ENCODE measurements at regions not wholly inside any gene's neighbourhood (a gene's known extent, or its start where the extent isn't known, plus 50 kb on each side); places are given as distances from the start of the nearest gene placed in this dataset.
A peak's percentile ranks its signal among the peaks of the same experiment; 100 is the strongest.

DNA sequence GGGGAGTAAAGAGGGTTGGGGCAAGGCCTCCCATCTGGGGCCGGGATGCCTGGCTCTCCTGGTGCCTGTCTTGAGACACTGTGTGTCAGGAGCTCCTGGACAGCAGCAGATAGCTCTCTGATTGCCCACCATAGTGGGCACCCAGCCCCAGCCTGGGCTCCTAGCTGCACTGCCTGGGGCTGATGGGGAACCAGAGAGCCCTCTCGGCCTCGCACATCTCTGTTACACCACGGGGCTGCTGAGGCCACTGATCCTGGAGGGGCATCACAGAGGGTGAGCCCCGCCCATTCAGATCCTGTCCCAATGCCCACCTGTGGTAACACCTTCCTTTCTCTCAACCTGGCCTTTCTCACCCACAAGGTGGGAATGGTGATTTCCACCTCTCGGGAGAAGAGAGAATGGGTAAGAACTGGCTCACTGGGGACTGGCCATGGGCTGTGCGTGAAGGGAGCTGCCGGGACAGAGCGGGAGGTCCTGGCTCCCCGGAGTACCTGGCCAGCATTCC is 135.9 kb downstream of the URI1 start:
- peaks cover 0 to 3% of the 10 kb centered on the region in 2 donors for H3K9me3 ChIP-seq
- H3K36me3 ChIP-seq = no peaks in the 10 kb centered on the region
- H3K27ac ChIP-seq = no peak overlapping the region
- 79 to 86% (median 86%) methylated on average over 10 of the region's 10 CpGs for WGBS, 3 donors
- TF ChIP-seq, protein P1, sequence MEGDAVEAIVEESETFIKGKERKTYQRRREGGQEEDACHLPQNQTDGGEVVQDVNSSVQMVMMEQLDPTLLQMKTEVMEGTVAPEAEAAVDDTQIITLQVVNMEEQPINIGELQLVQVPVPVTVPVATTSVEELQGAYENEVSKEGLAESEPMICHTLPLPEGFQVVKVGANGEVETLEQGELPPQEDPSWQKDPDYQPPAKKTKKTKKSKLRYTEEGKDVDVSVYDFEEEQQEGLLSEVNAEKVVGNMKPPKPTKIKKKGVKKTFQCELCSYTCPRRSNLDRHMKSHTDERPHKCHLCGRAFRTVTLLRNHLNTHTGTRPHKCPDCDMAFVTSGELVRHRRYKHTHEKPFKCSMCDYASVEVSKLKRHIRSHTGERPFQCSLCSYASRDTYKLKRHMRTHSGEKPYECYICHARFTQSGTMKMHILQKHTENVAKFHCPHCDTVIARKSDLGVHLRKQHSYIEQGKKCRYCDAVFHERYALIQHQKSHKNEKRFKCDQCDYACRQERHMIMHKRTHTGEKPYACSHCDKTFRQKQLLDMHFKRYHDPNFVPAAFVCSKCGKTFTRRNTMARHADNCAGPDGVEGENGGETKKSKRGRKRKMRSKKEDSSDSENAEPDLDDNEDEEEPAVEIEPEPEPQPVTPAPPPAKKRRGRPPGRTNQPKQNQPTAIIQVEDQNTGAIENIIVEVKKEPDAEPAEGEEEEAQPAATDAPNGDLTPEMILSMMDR (IDR thresholded peaks at IDR 0.05) = no peak
- TF ChIP-seq POLR2A (IDR thresholded peaks at IDR 0.05) (no peak), EP300 (IDR thresholded peaks at IDR 0.05) (no peak)
- H3K4me3 ChIP-seq = no peak overlapping the region
- intact Hi-C loops (cut with DNase I) = no loop called here
- peak in 1 of 5 donors; percentile 15 for DNase-seq
- H3K4me1 ChIP-seq (ENCODE audit: insufficient read depth) = no peaks in the 10 kb centered on the region
- H3K27me3 ChIP-seq = no peaks in the 10 kb centered on the region

DNA sequence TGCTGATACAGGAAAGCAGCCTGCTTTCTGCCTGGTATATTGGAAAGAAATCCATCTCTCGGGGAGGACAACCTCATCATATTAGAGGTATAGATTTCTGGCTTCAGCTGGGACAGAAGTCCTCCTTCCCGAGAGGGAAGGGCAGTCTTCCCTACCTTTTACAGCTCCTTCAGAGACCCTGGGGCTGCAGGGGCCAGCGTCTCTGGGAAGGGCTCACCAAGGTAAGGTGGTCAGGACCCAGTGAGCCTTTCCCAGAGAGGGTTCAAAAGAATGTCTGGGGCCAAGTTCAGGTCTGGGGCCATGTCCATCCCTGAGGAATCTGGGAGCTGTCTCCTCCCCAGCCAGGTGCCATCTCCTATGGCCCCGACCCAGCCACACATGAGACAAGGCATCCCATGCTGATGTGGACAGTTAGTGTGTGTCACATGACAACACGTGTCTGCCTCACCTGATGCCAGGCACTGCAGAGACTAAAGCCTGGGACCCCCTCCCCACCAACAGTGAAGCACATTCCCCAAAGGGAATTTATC is 136.4 kb downstream of the URI1 start:
- 76 to 89% (median 82%) methylated on average over 5 of the region's 5 CpGs for WGBS, 3 donors
- peaks cover 0 to 3% of the 10 kb centered on the region in 2 donors for H3K9me3 ChIP-seq
- H3K27me3 ChIP-seq = no peaks in the 10 kb centered on the region
- intact Hi-C loops (cut with DNase I) = no loop called here
- H3K27ac ChIP-seq = no peak overlapping the region
- no peaks in the 10 kb centered on the region for H3K36me3 ChIP-seq
- no peaks in the 10 kb centered on the region for H3K4me1 ChIP-seq (ENCODE audit: insufficient read depth)
- peak in 1 of 5 donors; percentile 1 for DNase-seq
- TF ChIP-seq EP300 (IDR thresholded peaks at IDR 0.05) = no peak
- TF ChIP-seq, protein P1 (IDR thresholded peaks at IDR 0.05) = no peak
- TF ChIP-seq POLR2A (IDR thresholded peaks at IDR 0.05) = no peak
- H3K4me3 ChIP-seq = no peak overlapping the region

DNA sequence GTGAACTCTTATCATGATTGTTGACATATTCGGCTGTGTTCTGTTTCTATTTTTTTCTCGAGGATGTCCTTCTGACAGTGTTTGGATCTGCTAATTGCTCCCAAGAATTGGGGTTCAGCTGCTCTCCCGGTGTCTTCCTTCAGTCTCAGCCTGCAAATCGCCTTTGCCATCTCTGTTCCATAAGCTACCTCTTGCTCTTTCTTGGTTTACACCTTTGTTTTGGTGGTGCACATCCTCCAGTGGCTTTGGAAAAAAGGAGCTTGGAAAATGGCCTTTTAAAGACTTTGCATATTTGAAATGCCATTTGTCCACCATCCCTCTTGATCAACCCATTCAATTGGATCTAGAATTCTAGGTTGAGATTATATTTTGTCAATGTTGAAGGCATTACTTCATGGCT is 137.2 kb downstream of the URI1 start:
- H3K4me3 ChIP-seq = no peak overlapping the region
- no peaks in the 10 kb centered on the region for H3K4me1 ChIP-seq (ENCODE audit: insufficient read depth)
- intact Hi-C loops (cut with DNase I) = no loop called here
- no peak for DNase-seq
- H3K27me3 ChIP-seq = no peaks in the 10 kb centered on the region
- no peak overlapping the region for H3K27ac ChIP-seq
- 69 to 82% (median 70%) methylated on average over 4 of the region's 4 CpGs for WGBS, 3 donors
- TF ChIP-seq POLR2A (IDR thresholded peaks at IDR 0.05) = no peak
- no peak for TF ChIP-seq EP300 (IDR thresholded peaks at IDR 0.05)
- TF ChIP-seq, protein P1 (IDR thresholded peaks at IDR 0.05) = no peak
- H3K36me3 ChIP-seq = no peaks in the 10 kb centered on the region
- peaks cover 0 to 3% of the 10 kb centered on the region in 2 donors for H3K9me3 ChIP-seq

DNA sequence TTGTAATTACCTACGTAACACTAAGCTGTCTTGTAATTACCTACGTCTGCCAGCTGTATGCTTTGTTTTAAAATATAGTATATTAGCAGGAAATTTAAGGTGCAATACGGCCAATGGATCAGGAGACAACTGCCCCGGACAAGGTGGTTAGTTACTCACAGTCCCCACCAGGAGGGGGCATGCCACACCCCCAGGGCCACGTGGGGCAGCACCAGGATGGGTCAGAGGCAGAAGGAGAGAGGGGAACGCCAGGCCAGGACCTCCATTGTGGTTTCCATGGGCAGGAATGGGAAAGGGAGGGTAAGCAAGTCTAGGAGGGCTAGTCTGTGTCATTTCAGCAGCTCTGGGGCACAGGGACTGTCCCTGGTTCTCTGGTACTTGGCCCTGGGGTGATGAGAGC is 140.1 kb downstream of the URI1 start:
- 84 to 86% (median 86%) methylated on average over 6 of the region's 6 CpGs for WGBS, 3 donors
- Histone ChIP-seq H3K27me3 (no peaks in the 10 kb centered on the region), H3K4me3 (no peak overlapping the region), H3K36me3 (no peaks in the 10 kb centered on the region), H3K9me3 (peaks cover 0 to 3% of the 10 kb centered on the region in 2 donors), H3K4me1 (ENCODE audit: insufficient read depth) (peaks cover 11% of the 10 kb centered on the region), H3K27ac (no peak overlapping the region)
- no peak for DNase-seq
- TF ChIP-seq POLR2A (IDR thresholded peaks at IDR 0.05) (no peak), EP300 (IDR thresholded peaks at IDR 0.05) (no peak)
- TF ChIP-seq, protein P1 (IDR thresholded peaks at IDR 0.05) = no peak
- intact Hi-C loops (cut with DNase I) = no loop called here
